Left ventricle myocardium inferior (tissue), 1 donor: ENCODE measurements at regions not wholly inside any gene's neighbourhood (a gene's known extent, or its start where the extent isn't known, plus 50 kb on each side); places are given as distances from the start of the nearest gene placed in this dataset.

Source experiments
- DNase-seq: peaks from one replicate; pipeline ENCODE4 v3.0.0-alpha.2; 2020
- H3K27ac ChIP-seq: fragments of 200-600 bp; replicated peaks from 2 replicates; pipeline ENCODE4 v1.8.0; 2021
- H3K27me3 ChIP-seq: fragments of 200-600 bp; 2 replicates; pipeline ENCODE4 v1.8.0; 2021; ENCODE audit warnings: low read depth
- H3K36me3 ChIP-seq: fragments of 200-600 bp; 2 replicates; pipeline ENCODE4 v1.8.0; 2021
- H3K4me1 ChIP-seq: fragments of 200-600 bp; 2 replicates; pipeline ENCODE4 v1.8.0; 2021
- H3K4me3 ChIP-seq: fragments of 200-600 bp; 2 replicates; pipeline ENCODE4 v1.8.0; 2021; ENCODE audit warnings: mild to moderate bottlenecking, moderate library complexity
- H3K9me3 ChIP-seq: fragments of 200-600 bp; replicated peaks from 2 replicates; pipeline ENCODE4 v1.8.0; 2021
- CTCF ChIP-seq: fragments of 200-600 bp; IDR thresholded peaks from 2 replicates; pipeline ENCODE4 v1.8.0; 2021; ENCODE audit warnings: antibody characterized with exemption, mild to moderate bottlenecking, borderline replicate concordance
- intact Hi-C: fragments of 100-400 bp; cut with micrococcal nuclease; formaldehyde crosslinking; loops from one replicate; pipeline ENCODE4 v1.11.0; 2022
- donor health status: DM: no; HTN: yes; CAD: no; lungs with severe emphysema.

- H3K27ac ChIP-seq = no peak overlapping the region
- no peak for TF ChIP-seq CTCF
- no peak for DNase-seq
- peaks cover 4% of the 10 kb centered on the region for H3K9me3 ChIP-seq
- intact Hi-C loops = no loop called here
- no peaks in the 10 kb centered on the region for H3K36me3 ChIP-seq
- H3K27me3 ChIP-seq = peaks cover 79% of the 10 kb centered on the region
- H3K4me1 ChIP-seq = no peaks in the 10 kb centered on the region
- H3K4me3 ChIP-seq = no peak overlapping the region
Observed at GRCh38 chr11:33492596-33492995, 208.0 kb downstream of the C11orf91 start.

- TF ChIP-seq CTCF = no peak
- intact Hi-C loops = no loop called here
- Histone ChIP-seq H3K27ac (no peak overlapping the region), H3K4me1 (no peaks in the 10 kb centered on the region), H3K4me3 (no peak overlapping the region), H3K9me3 (peaks cover 2% of the 10 kb centered on the region), H3K36me3 (no peaks in the 10 kb centered on the region), H3K27me3 (peaks cover 79% of the 10 kb centered on the region)
- DNase-seq = no peak
Observed at GRCh38 chr11:33490842-33491370, 209.7 kb downstream of the C11orf91 start.

- Histone ChIP-seq H3K4me1 (no peaks in the 10 kb centered on the region), H3K36me3 (no peaks in the 10 kb centered on the region), H3K27ac (no peak overlapping the region), H3K9me3 (no peaks in the 10 kb centered on the region), H3K4me3 (no peak overlapping the region), H3K27me3 (peaks cover 88% of the 10 kb centered on the region)
- intact Hi-C loops = no loop called here
- TF ChIP-seq CTCF = no peak
- DNase-seq = no peak
Observed at GRCh38 chr11:33488971-33489370, 211.7 kb downstream of the C11orf91 start.

GRCh38 chr11:33480626-33481025 lies 220.0 kb downstream of the C11orf91 start:
- intact Hi-C loops = no loop called here
- Histone ChIP-seq H3K4me1 (peaks cover 5% of the 10 kb centered on the region), H3K27me3 (peaks cover 74% of the 10 kb centered on the region), H3K9me3 (no peaks in the 10 kb centered on the region), H3K27ac (no peak overlapping the region), H3K4me3 (no peak overlapping the region), H3K36me3 (no peaks in the 10 kb centered on the region)
- no peak for TF ChIP-seq CTCF
- DNase-seq = no peak

GRCh38 chr11:33479231-33479630 lies 221.4 kb downstream of the C11orf91 start:
- DNase-seq = no peak
- no peak overlapping the region for H3K27ac ChIP-seq
- no peak overlapping the region for H3K4me3 ChIP-seq
- H3K27me3 ChIP-seq = peaks cover 74% of the 10 kb centered on the region
- H3K4me1 ChIP-seq = peaks cover 5% of the 10 kb centered on the region
- intact Hi-C loops = no loop called here
- H3K9me3 ChIP-seq = no peaks in the 10 kb centered on the region
- TF ChIP-seq CTCF = no peak
- no peaks in the 10 kb centered on the region for H3K36me3 ChIP-seq
